ENCODE measurements at regions not wholly inside any gene's neighbourhood (a gene's known extent, or its start where the extent isn't known, plus 50 kb on each side); places are given as distances from the start of the nearest gene placed in this dataset.

DNA sequence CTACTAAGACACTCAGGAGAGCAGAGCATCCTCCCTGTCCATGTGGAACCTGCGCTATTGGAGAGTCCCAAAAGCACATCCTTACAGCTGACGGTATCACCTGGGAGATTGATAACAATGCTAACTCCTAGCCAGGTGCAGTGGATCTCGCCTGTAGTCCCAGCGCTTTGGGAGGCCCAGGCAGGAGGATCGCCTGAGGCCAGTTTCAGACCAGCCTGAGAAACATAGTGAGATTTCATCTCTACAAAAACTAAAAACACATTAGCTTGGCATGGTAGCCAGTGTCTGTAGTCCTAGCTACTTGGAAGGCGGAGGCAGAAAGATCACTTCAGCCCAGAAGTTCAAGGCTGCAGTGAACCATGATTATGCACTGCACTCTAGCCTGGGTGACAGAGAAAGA is 174.9 kb downstream of the ARHGAP12 start:
- TF ChIP-seq POLR2AphosphoS5 (IDR thresholded peaks at IDR 0.05; ENCODE audit: low read depth, low read length) (no peak), TAF1 (IDR thresholded peaks at IDR 0.05; ENCODE audit: borderline replicate concordance, insufficient read depth, low read length) (no peak)
- TF ChIP-seq, protein P1, sequence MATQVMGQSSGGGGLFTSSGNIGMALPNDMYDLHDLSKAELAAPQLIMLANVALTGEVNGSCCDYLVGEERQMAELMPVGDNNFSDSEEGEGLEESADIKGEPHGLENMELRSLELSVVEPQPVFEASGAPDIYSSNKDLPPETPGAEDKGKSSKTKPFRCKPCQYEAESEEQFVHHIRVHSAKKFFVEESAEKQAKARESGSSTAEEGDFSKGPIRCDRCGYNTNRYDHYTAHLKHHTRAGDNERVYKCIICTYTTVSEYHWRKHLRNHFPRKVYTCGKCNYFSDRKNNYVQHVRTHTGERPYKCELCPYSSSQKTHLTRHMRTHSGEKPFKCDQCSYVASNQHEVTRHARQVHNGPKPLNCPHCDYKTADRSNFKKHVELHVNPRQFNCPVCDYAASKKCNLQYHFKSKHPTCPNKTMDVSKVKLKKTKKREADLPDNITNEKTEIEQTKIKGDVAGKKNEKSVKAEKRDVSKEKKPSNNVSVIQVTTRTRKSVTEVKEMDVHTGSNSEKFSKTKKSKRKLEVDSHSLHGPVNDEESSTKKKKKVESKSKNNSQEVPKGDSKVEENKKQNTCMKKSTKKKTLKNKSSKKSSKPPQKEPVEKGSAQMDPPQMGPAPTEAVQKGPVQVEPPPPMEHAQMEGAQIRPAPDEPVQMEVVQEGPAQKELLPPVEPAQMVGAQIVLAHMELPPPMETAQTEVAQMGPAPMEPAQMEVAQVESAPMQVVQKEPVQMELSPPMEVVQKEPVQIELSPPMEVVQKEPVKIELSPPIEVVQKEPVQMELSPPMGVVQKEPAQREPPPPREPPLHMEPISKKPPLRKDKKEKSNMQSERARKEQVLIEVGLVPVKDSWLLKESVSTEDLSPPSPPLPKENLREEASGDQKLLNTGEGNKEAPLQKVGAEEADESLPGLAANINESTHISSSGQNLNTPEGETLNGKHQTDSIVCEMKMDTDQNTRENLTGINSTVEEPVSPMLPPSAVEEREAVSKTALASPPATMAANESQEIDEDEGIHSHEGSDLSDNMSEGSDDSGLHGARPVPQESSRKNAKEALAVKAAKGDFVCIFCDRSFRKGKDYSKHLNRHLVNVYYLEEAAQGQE (IDR thresholded peaks at IDR 0.05; ENCODE audit: insufficient read depth in 1 of 2, low read depth in 2 of 2, low read length in 2 of 2) = no peak

Measured in PFSK-1 (cell line).